ENCODE measurements at regions not wholly inside any gene's neighbourhood (a gene's known extent, or its start where the extent isn't known, plus 50 kb on each side); places are given as distances from the start of the nearest gene placed in this dataset.

DNA sequence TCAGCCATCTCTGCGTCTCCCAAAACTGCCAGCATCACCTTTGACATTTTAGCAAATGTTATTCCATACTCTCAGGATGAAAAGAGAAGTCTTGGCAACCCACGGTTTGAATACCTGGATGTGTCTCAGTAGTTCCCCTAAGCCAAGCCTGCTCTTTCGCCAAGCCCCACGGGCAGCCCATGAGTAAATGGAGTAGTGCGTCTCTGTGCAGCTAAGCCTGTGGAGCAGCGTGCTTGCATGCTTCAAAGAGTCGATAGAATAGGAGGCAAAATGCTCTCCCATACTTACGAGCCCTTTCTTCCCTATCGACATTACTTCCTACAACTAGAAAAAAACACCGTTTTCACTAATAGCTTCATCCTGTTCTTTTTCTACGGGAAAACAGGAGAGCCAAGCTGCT, 634.5 kb upstream of the TMEM132C start:
- TF ChIP-seq RAD21 (IDR thresholded peaks at IDR 0.05; ENCODE audit: low read depth) (no peak), YY1 (IDR thresholded peaks at IDR 0.05; ENCODE audit: low read depth) (no peak), NFIC (IDR thresholded peaks at IDR 0.05) (no peak), TAF1 (IDR thresholded peaks at IDR 0.05; ENCODE audit: low read depth) (no peak), TCF12 (IDR thresholded peaks at IDR 0.05; ENCODE audit: low read depth) (no peak), MAX (IDR thresholded peaks at IDR 0.05) (no peak), EP300 (IDR thresholded peaks at IDR 0.05; ENCODE audit: borderline replicate concordance) (no peak)
- TF ChIP-seq, protein P1, sequence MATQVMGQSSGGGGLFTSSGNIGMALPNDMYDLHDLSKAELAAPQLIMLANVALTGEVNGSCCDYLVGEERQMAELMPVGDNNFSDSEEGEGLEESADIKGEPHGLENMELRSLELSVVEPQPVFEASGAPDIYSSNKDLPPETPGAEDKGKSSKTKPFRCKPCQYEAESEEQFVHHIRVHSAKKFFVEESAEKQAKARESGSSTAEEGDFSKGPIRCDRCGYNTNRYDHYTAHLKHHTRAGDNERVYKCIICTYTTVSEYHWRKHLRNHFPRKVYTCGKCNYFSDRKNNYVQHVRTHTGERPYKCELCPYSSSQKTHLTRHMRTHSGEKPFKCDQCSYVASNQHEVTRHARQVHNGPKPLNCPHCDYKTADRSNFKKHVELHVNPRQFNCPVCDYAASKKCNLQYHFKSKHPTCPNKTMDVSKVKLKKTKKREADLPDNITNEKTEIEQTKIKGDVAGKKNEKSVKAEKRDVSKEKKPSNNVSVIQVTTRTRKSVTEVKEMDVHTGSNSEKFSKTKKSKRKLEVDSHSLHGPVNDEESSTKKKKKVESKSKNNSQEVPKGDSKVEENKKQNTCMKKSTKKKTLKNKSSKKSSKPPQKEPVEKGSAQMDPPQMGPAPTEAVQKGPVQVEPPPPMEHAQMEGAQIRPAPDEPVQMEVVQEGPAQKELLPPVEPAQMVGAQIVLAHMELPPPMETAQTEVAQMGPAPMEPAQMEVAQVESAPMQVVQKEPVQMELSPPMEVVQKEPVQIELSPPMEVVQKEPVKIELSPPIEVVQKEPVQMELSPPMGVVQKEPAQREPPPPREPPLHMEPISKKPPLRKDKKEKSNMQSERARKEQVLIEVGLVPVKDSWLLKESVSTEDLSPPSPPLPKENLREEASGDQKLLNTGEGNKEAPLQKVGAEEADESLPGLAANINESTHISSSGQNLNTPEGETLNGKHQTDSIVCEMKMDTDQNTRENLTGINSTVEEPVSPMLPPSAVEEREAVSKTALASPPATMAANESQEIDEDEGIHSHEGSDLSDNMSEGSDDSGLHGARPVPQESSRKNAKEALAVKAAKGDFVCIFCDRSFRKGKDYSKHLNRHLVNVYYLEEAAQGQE (IDR thresholded peaks at IDR 0.05; ENCODE audit: low read depth), result no peak
